ENCODE measurements at regions not wholly inside any gene's neighbourhood (a gene's known extent, or its start where the extent isn't known, plus 50 kb on each side); places are given as distances from the start of the nearest gene placed in this dataset.

GRCh38 chr9:4365055-4365454 lies 65.2 kb upstream of the GLIS3 start:
- Histone ChIP-seq H3K4me3 (no peak overlapping the region), H3K4me1 (ENCODE audit: low read depth) (no peaks in the 10 kb centered on the region), H3K9me3 (ENCODE audit: low read depth) (no peaks in the 10 kb centered on the region), H3K36me3 (no peaks in the 10 kb centered on the region), H3K27me3 (no peaks in the 10 kb centered on the region), H3K27ac (no peak overlapping the region)
- DNase-seq (ENCODE audit: low read depth in 1 of 2, low spot score in 1 of 2): no peak
- TF ChIP-seq CTCF (IDR thresholded peaks at IDR 0.05; ENCODE audit: low read depth, low read length): no peak

GRCh38 chr9:4362281-4362680 lies 62.4 kb upstream of the GLIS3 start:
- Histone ChIP-seq H3K4me1 (ENCODE audit: low read depth) (no peaks in the 10 kb centered on the region), H3K36me3 (no peaks in the 10 kb centered on the region), H3K27me3 (no peaks in the 10 kb centered on the region), H3K9me3 (ENCODE audit: low read depth) (no peaks in the 10 kb centered on the region), H3K27ac (no peak overlapping the region), H3K4me3 (no peak overlapping the region)
- no peak for TF ChIP-seq CTCF (IDR thresholded peaks at IDR 0.05; ENCODE audit: low read depth, low read length)
- no peak for DNase-seq (ENCODE audit: low read depth in 1 of 2, low spot score in 1 of 2)

- Histone ChIP-seq H3K27ac (no peak overlapping the region), H3K4me1 (ENCODE audit: low read depth) (no peaks in the 10 kb centered on the region), H3K27me3 (no peaks in the 10 kb centered on the region), H3K4me3 (no peak overlapping the region), H3K9me3 (ENCODE audit: low read depth) (no peaks in the 10 kb centered on the region), H3K36me3 (no peaks in the 10 kb centered on the region)
- DNase-seq (ENCODE audit: low read depth in 1 of 2, low spot score in 1 of 2): no peak
- TF ChIP-seq CTCF (IDR thresholded peaks at IDR 0.05; ENCODE audit: low read depth, low read length): no peak
Measured at GRCh38 chr9:4359016-4359415, 59.1 kb upstream of the GLIS3 start.

- no peaks in the 10 kb centered on the region for H3K9me3 ChIP-seq (ENCODE audit: low read depth)
Measured at GRCh38 chr9:4357929-4358328, 58.1 kb upstream of the GLIS3 start.

GRCh38 chr9:4356306-4356705 lies 56.4 kb upstream of the GLIS3 start:
- peak in 1 of 2 donors; percentile 29 for DNase-seq (ENCODE audit: low read depth in 1 of 2, low spot score in 1 of 2)
- H3K27me3 ChIP-seq: no peaks in the 10 kb centered on the region
- no peak overlapping the region for H3K4me3 ChIP-seq
- no peak overlapping the region for H3K27ac ChIP-seq
- no peaks in the 10 kb centered on the region for H3K36me3 ChIP-seq
- no peaks in the 10 kb centered on the region for H3K4me1 ChIP-seq (ENCODE audit: low read depth)
- TF ChIP-seq CTCF (IDR thresholded peaks at IDR 0.05; ENCODE audit: low read depth, low read length): no peak
- H3K9me3 ChIP-seq (ENCODE audit: low read depth): no peaks in the 10 kb centered on the region

More at GRCh38 chr9:4357929-4358328, 58.1 kb upstream of the GLIS3 start:
- H3K4me1 ChIP-seq (ENCODE audit: low read depth): no peaks in the 10 kb centered on the region
- H3K4me3 ChIP-seq: no peak overlapping the region
- no peak for DNase-seq (ENCODE audit: low read depth in 1 of 2, low spot score in 1 of 2)
- no peak overlapping the region for H3K27ac ChIP-seq
- H3K36me3 ChIP-seq: no peaks in the 10 kb centered on the region
- no peak for TF ChIP-seq CTCF (IDR thresholded peaks at IDR 0.05; ENCODE audit: low read depth, low read length)
- H3K27me3 ChIP-seq: no peaks in the 10 kb centered on the region

GRCh38 chr9:4353236-4353635 lies 53.4 kb upstream of the GLIS3 start:
- no peak for TF ChIP-seq CTCF (IDR thresholded peaks at IDR 0.05; ENCODE audit: low read depth, low read length)
- H3K36me3 ChIP-seq: no peaks in the 10 kb centered on the region
- no peak for DNase-seq (ENCODE audit: low read depth in 1 of 2, low spot score in 1 of 2)
- no peaks in the 10 kb centered on the region for H3K4me1 ChIP-seq (ENCODE audit: low read depth)
- H3K9me3 ChIP-seq (ENCODE audit: low read depth): no peaks in the 10 kb centered on the region
- no peak overlapping the region for H3K4me3 ChIP-seq
- no peaks in the 10 kb centered on the region for H3K27me3 ChIP-seq
- no peak overlapping the region for H3K27ac ChIP-seq

Measured in cardiac muscle cell (in vitro differentiated cells and primary cell).